ENCODE measurements at regions not wholly inside any gene's neighbourhood (a gene's known extent, or its start where the extent isn't known, plus 50 kb on each side); places are given as distances from the start of the nearest gene placed in this dataset.

DNA sequence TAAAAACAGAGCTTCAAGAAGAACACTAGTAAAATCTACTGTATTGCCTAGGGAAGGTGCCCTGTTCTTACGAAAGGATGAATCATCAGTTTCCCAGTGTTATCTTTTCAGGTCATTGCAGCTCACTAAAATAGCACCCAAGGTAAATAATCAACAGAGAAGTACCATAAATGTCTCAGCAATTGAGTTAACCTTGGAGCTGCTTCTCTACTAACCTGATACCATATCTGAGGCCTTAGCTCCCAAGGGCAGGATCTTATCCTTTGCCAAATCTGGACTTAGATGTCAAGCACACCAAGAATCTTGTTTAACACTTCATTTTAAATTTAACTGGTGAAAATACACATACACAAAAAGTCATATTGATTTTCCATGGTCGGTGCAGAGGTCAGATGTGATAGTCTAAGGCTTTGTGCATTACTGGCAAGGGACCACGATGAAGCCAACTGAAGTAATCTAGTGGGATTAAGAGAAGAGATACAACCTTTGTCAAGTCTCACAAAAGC lies 81.5 kb downstream of the EDN1 start:
- Histone ChIP-seq H3K4me1 (peaks cover 54% of the 10 kb centered on the region), H3K27me3 (replicated peaks; ENCODE audit: control insufficient read depth, insufficient read depth, low read length) (no peaks in the 10 kb centered on the region), H3K4me3 (ENCODE audit: low read depth, low read length) (no peak overlapping the region), H3K9me3 (no peaks in the 10 kb centered on the region), H3K36me3 (ENCODE audit: control insufficient read depth, insufficient read depth, low read length) (no peaks in the 10 kb centered on the region)
- POLR2A ChIA-PET = interaction anchor here (0.6 to 1.2 kb wide), 2 partner anchors 15 to 47 kb away, joined by 3 to 4 read pairs; no protein-coding TSS in a partner anchor
- no TSS peak for BruUV-seq (replicated peaks)
- TF ChIP-seq, protein P1, sequence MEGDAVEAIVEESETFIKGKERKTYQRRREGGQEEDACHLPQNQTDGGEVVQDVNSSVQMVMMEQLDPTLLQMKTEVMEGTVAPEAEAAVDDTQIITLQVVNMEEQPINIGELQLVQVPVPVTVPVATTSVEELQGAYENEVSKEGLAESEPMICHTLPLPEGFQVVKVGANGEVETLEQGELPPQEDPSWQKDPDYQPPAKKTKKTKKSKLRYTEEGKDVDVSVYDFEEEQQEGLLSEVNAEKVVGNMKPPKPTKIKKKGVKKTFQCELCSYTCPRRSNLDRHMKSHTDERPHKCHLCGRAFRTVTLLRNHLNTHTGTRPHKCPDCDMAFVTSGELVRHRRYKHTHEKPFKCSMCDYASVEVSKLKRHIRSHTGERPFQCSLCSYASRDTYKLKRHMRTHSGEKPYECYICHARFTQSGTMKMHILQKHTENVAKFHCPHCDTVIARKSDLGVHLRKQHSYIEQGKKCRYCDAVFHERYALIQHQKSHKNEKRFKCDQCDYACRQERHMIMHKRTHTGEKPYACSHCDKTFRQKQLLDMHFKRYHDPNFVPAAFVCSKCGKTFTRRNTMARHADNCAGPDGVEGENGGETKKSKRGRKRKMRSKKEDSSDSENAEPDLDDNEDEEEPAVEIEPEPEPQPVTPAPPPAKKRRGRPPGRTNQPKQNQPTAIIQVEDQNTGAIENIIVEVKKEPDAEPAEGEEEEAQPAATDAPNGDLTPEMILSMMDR (IDR thresholded peaks at IDR 0.05; ENCODE audit: insufficient read depth in 1 of 2, low read depth in 1 of 2, low read length in 1 of 2, severe bottlenecking in 1 of 2, unreplicated experiment in 1 of 2) = no peak
- Mint-ChIP-seq H3K4me1 (ENCODE audit: low read depth, unreplicated experiment) (peaks cover 43% of the 10 kb centered on the region), H3K9me3 (ENCODE audit: unreplicated experiment) (peaks cover 35% of the 10 kb centered on the region), H3K4me3 (ENCODE audit: unreplicated experiment) (no peak overlapping the region), H3K36me3 (ENCODE audit: insufficient read depth, unreplicated experiment) (no peaks in the 10 kb centered on the region), H3K27ac (ENCODE audit: unreplicated experiment) (peak overlapping the region; percentile 52), H3K27me3 (ENCODE audit: insufficient read depth, unreplicated experiment) (no peaks in the 10 kb centered on the region)
- intact Hi-C loops (cut with micrococcal nuclease; ENCODE audit: unreplicated experiment) = loop anchor here (2.0 kb wide), 1 partner anchor 79 kb away; no protein-coding TSS in a partner anchor
- CTCF ChIA-PET = interaction anchor here (0.7 to 2.2 kb wide), 4 partner anchors 40 to 84 kb away, joined by 3 to 5 read pairs (median 4); no protein-coding TSS in a partner anchor
- peak; percentile 66 to 73 for DNase-seq

DNA sequence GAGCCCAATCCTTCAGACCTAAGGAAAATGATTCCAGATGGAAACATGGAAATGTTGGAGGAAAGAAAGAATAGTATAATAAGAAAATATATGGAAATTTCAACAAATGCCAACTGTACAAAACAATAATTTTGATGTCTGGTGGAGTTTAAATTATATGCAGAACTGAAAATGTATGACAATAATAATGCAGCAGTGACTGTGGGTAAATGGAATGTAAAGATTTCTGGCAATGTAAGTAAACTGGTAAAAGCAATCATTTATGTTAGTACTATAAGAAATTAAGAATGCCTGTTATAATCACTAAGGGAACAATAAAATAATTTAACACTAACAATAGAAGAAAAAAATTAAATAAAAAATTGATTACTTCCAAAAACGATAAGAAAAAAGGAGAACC lies 89.0 kb downstream of the EDN1 start:
- H3K27me3 Mint-ChIP-seq (ENCODE audit: insufficient read depth, unreplicated experiment) = no peaks in the 10 kb centered on the region
- H3K27ac Mint-ChIP-seq (ENCODE audit: unreplicated experiment) = no peak overlapping the region
- CTCF ChIA-PET = no interaction called here
- no peaks in the 10 kb centered on the region for H3K4me1 Mint-ChIP-seq (ENCODE audit: low read depth, unreplicated experiment)
- peaks cover 23% of the 10 kb centered on the region for H3K9me3 Mint-ChIP-seq (ENCODE audit: unreplicated experiment)
- DNase-seq = no peak
- Histone ChIP-seq H3K36me3 (ENCODE audit: control insufficient read depth, insufficient read depth, low read length) (no peaks in the 10 kb centered on the region), H3K4me1 (no peaks in the 10 kb centered on the region), H3K27me3 (replicated peaks; ENCODE audit: control insufficient read depth, insufficient read depth, low read length) (no peaks in the 10 kb centered on the region), H3K9me3 (peaks cover 17% of the 10 kb centered on the region), H3K4me3 (ENCODE audit: low read depth, low read length) (no peak overlapping the region)
- intact Hi-C loops (cut with micrococcal nuclease; ENCODE audit: unreplicated experiment) = no loop called here
- no peak overlapping the region for H3K4me3 Mint-ChIP-seq (ENCODE audit: unreplicated experiment)
- TF ChIP-seq, protein P1 (IDR thresholded peaks at IDR 0.05; ENCODE audit: insufficient read depth in 1 of 2, low read depth in 1 of 2, low read length in 1 of 2, severe bottlenecking in 1 of 2, unreplicated experiment in 1 of 2) = no peak
- BruUV-seq (replicated peaks) = no TSS peak
- POLR2A ChIA-PET = no interaction called here
- H3K36me3 Mint-ChIP-seq (ENCODE audit: insufficient read depth, unreplicated experiment) = no peaks in the 10 kb centered on the region

DNA sequence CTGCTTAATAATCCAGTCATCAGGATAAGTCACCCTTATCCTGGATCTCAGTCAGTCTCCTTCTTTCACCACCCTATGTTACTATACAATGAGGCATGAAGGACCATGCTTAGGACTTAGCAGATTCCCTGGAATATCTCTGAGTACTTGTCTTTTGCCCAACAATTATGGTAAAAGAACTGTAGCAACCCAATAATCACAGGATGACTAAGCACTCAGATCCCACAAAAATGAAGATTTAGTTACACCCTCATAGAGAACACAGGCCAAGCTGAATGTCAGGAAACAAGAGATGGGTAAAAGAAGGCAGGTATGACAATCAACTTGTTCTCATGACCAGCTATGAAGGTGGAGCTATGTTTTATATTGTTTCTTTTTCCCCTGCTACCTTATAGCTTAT lies 91.4 kb downstream of the EDN1 start:
- H3K36me3 ChIP-seq (ENCODE audit: control insufficient read depth, insufficient read depth, low read length) = no peaks in the 10 kb centered on the region
- no TSS peak for BruUV-seq (replicated peaks)
- H3K27me3 ChIP-seq (replicated peaks; ENCODE audit: control insufficient read depth, insufficient read depth, low read length) = no peaks in the 10 kb centered on the region
- no peaks in the 10 kb centered on the region for H3K4me1 ChIP-seq
- CTCF ChIA-PET = no interaction called here
- DNase-seq = no peak
- TF ChIP-seq, protein P1 (IDR thresholded peaks at IDR 0.05; ENCODE audit: insufficient read depth in 1 of 2, low read depth in 1 of 2, low read length in 1 of 2, severe bottlenecking in 1 of 2, unreplicated experiment in 1 of 2) = no peak
- intact Hi-C loops (cut with micrococcal nuclease; ENCODE audit: unreplicated experiment) = no loop called here
- Mint-ChIP-seq H3K9me3 (ENCODE audit: unreplicated experiment) (peaks cover 13% of the 10 kb centered on the region), H3K4me3 (ENCODE audit: unreplicated experiment) (no peak overlapping the region), H3K4me1 (ENCODE audit: low read depth, unreplicated experiment) (no peaks in the 10 kb centered on the region), H3K27me3 (ENCODE audit: insufficient read depth, unreplicated experiment) (no peaks in the 10 kb centered on the region), H3K36me3 (ENCODE audit: insufficient read depth, unreplicated experiment) (no peaks in the 10 kb centered on the region), H3K27ac (ENCODE audit: unreplicated experiment) (no peak overlapping the region)
- POLR2A ChIA-PET = no interaction called here
- peaks cover 17% of the 10 kb centered on the region for H3K9me3 ChIP-seq
- no peak overlapping the region for H3K4me3 ChIP-seq (ENCODE audit: low read depth, low read length)
